ENCODE measurements at regions not wholly inside any gene's neighbourhood (a gene's known extent, or its start where the extent isn't known, plus 50 kb on each side); places are given as distances from the start of the nearest gene placed in this dataset.

- H2AFZ ChIP-seq (ENCODE audit: low read length), result no peak overlapping the region
- H3K9ac ChIP-seq (ENCODE audit: low read length), result no peak overlapping the region
- no peaks in the 10 kb centered on the region for H3K79me2 ChIP-seq (ENCODE audit: low read length)
- no peak overlapping the region for H3K27ac ChIP-seq (ENCODE audit: low read length)
- H3K4me1 ChIP-seq (ENCODE audit: low read length), result peaks cover 6% of the 10 kb centered on the region
- no peak overlapping the region for H3K4me3 ChIP-seq (ENCODE audit: low read length)
- H3K4me2 ChIP-seq (ENCODE audit: low read depth, low read length), result no peak overlapping the region
- TF ChIP-seq EZH2phosphoT487 (IDR thresholded peaks at IDR 0.05; ENCODE audit: low read length) (no peak), EZH2 (optimal IDR thresholded peaks at IDR 0.05; ENCODE audit: low read depth, low read length) (no peak)
- no peak for DNase-seq
- no peaks in the 10 kb centered on the region for H3K9me3 ChIP-seq (replicated peaks; ENCODE audit: insufficient read depth, low read length)
- no peaks in the 10 kb centered on the region for H3F3A ChIP-seq (ENCODE audit: insufficient read depth, low read length)
- H3K27me3 ChIP-seq (replicated peaks; ENCODE audit: insufficient read depth, low read length), result no peaks in the 10 kb centered on the region
- no peaks in the 10 kb centered on the region for H3K9me2 ChIP-seq (replicated peaks; ENCODE audit: insufficient read depth, low read length)
- H4K20me1 ChIP-seq (ENCODE audit: insufficient read depth, low read length), result no peaks in the 10 kb centered on the region
- H3K36me3 ChIP-seq (replicated peaks; ENCODE audit: insufficient read depth, low read length), result no peaks in the 10 kb centered on the region
Observed at GRCh38 chr5:74118071-74118470, 492.1 kb downstream of the ARHGEF28 start.

- peaks cover 6% of the 10 kb centered on the region for H3K4me1 ChIP-seq (ENCODE audit: low read length)
- no peak overlapping the region for H3K4me2 ChIP-seq (ENCODE audit: low read depth, low read length)
- no peaks in the 10 kb centered on the region for H3K36me3 ChIP-seq (replicated peaks; ENCODE audit: insufficient read depth, low read length)
- H3K9ac ChIP-seq (ENCODE audit: low read length), result no peak overlapping the region
- no peak for DNase-seq
- H3K9me2 ChIP-seq (replicated peaks; ENCODE audit: insufficient read depth, low read length), result no peaks in the 10 kb centered on the region
- TF ChIP-seq EZH2 (optimal IDR thresholded peaks at IDR 0.05; ENCODE audit: low read depth, low read length), result no peak
- no peak for TF ChIP-seq EZH2phosphoT487 (IDR thresholded peaks at IDR 0.05; ENCODE audit: low read length)
- TF ChIP-seq CTCF (IDR thresholded peaks at IDR 0.05; ENCODE audit: low read length), result no peak
- no peaks in the 10 kb centered on the region for H3F3A ChIP-seq (ENCODE audit: insufficient read depth, low read length)
- no peaks in the 10 kb centered on the region for H3K27me3 ChIP-seq (replicated peaks; ENCODE audit: insufficient read depth, low read length)
- no peaks in the 10 kb centered on the region for H4K20me1 ChIP-seq (ENCODE audit: insufficient read depth, low read length)
- no peak overlapping the region for H2AFZ ChIP-seq (ENCODE audit: low read length)
- no peak overlapping the region for H3K27ac ChIP-seq (ENCODE audit: low read length)
- H3K4me3 ChIP-seq (ENCODE audit: low read length), result no peak overlapping the region
- no peaks in the 10 kb centered on the region for H3K9me3 ChIP-seq (replicated peaks; ENCODE audit: insufficient read depth, low read length)
- H3K79me2 ChIP-seq (ENCODE audit: low read length), result no peaks in the 10 kb centered on the region
Observed at GRCh38 chr5:74116984-74117383, 491.0 kb downstream of the ARHGEF28 start.

- H3K4me1 ChIP-seq (ENCODE audit: low read length), result peaks cover 6% of the 10 kb centered on the region
Observed at GRCh38 chr5:74116266-74116665, 490.3 kb downstream of the ARHGEF28 start.

More at GRCh38 chr5:74116266-74116665, 490.3 kb downstream of the ARHGEF28 start:
- Histone ChIP-seq H3K27ac (ENCODE audit: low read length) (no peak overlapping the region), H3F3A (ENCODE audit: insufficient read depth, low read length) (no peaks in the 10 kb centered on the region), H3K4me2 (ENCODE audit: low read depth, low read length) (no peak overlapping the region), H3K9me3 (replicated peaks; ENCODE audit: insufficient read depth, low read length) (no peaks in the 10 kb centered on the region), H2AFZ (ENCODE audit: low read length) (no peak overlapping the region), H3K36me3 (replicated peaks; ENCODE audit: insufficient read depth, low read length) (no peaks in the 10 kb centered on the region), H3K9me2 (replicated peaks; ENCODE audit: insufficient read depth, low read length) (no peaks in the 10 kb centered on the region), H3K4me3 (ENCODE audit: low read length) (no peak overlapping the region), H3K27me3 (replicated peaks; ENCODE audit: insufficient read depth, low read length) (no peaks in the 10 kb centered on the region), H4K20me1 (ENCODE audit: insufficient read depth, low read length) (no peaks in the 10 kb centered on the region), H3K9ac (ENCODE audit: low read length) (no peak overlapping the region), H3K79me2 (ENCODE audit: low read length) (no peaks in the 10 kb centered on the region)
- TF ChIP-seq CTCF (IDR thresholded peaks at IDR 0.05; ENCODE audit: low read length) (no peak), EZH2phosphoT487 (IDR thresholded peaks at IDR 0.05; ENCODE audit: low read length) (no peak), EZH2 (optimal IDR thresholded peaks at IDR 0.05; ENCODE audit: low read depth, low read length) (no peak)
- DNase-seq, result no peak
